Glomerular endothelial cell (primary cell): ENCODE measurements at regions not wholly inside any gene's neighbourhood (a gene's known extent, or its start where the extent isn't known, plus 50 kb on each side); places are given as distances from the start of the nearest gene placed in this dataset.

Source experiments
- DNase-seq: peaks from one replicate; pipeline ENCODE4 v3.0.0-alpha.2; 2011; ENCODE audit warnings: low read depth, low spot score; ENCODE audit errors: extremely low read depth

- DNase-seq, result no peak
Observed at GRCh38 chr1:48057249-48057648, 60.1 kb upstream of the TRABD2B start.

GRCh38 chr1:48055876-48056764 lies 58.9 kb upstream of the TRABD2B start:
- no peak for DNase-seq

GRCh38 chr1:48054232-48054631 lies 57.0 kb upstream of the TRABD2B start:
- no peak for DNase-seq

- no peak for DNase-seq
Observed at GRCh38 chr1:48052923-48053291, 55.7 kb upstream of the TRABD2B start.

- no peak for DNase-seq
Observed at GRCh38 chr1:48051466-48052126, 54.4 kb upstream of the TRABD2B start.

- no peak for DNase-seq
Observed at GRCh38 chr1:48049823-48050535, 52.8 kb upstream of the TRABD2B start.

- DNase-seq, result no peak
Observed at GRCh38 chr1:48048980-48049379, 51.8 kb upstream of the TRABD2B start.

GRCh38 chr1:48048064-48048463 lies 50.9 kb upstream of the TRABD2B start:
- DNase-seq, result no peak

- no peak for DNase-seq
Observed at GRCh38 chr1:48047116-48047515, 49.9 kb upstream of the TRABD2B start.
